ENCODE measurements at regions not wholly inside any gene's neighbourhood (a gene's known extent, or its start where the extent isn't known, plus 50 kb on each side); places are given as distances from the start of the nearest gene placed in this dataset.

GRCh38 chr20:60901831-60902230 lies 350.2 kb upstream of the CDH4 start:
- DNase-seq (ENCODE audit: low read depth in 3 of 3): no peak

GRCh38 chr20:60903325-60903971 lies 348.6 kb upstream of the CDH4 start:
- no peak for DNase-seq (ENCODE audit: low read depth in 3 of 3)

DNA sequence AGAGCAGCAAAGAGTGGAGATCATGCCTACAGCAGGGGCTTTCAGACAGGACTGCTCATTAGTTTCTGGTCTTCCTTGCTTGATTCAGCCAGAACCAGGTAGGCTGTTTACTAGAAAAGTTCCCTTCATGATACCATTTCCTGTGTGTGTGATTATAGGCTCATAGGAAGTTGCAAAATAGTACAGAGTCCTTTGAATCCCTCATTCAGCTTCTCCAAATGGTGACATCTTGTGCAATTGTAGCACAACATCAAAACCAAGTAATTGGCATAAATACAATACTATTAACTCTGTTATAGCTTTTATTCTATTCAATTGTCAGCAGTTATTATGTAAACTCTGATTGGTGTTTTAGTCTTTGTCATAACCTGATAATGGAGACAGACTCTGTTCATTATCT lies 347.3 kb upstream of the CDH4 start:
- no peak for DNase-seq (ENCODE audit: low read depth in 3 of 3)

DNA sequence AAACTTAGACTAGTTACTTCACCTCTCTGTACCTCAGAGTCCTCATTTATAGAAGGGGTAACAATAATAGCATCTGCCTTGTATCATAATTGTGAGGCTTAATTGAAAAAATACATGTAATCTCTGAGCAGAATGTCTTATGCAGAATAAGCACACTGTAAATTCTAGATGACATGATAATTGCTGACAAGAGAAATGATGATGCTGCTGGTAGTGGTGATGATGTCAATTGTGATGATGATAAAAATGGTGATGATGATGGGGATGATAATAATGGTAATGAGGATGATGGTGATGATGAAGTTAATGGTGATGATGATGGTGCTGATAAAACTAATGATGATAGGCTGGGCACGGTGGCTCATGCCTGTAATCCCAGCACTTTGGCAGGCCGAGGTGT lies 346.1 kb upstream of the CDH4 start:
- no peak for DNase-seq (ENCODE audit: low read depth in 3 of 3)

GRCh38 chr20:60906555-60906954 lies 345.5 kb upstream of the CDH4 start:
- no peak for DNase-seq (ENCODE audit: low read depth in 3 of 3)

DNA sequence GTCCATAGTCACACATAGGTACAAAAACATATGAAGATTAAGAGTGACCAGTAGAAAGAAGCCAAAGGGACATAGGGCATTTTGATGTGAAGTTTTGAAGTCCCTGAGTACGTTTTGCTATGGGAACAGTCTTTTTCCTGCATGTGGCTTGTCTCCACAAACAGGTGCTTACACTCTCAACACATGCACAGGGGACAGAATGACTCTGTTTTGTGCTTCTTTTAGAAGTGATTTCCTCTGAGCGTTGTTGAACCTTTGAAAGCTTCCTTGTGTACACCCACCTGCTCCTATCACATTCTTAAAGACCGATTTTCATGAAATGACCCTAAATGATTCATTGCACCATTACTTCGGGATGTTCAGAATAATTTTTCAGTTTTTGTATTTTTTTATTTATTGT lies 338.8 kb upstream of the CDH4 start:
- no peak for DNase-seq (ENCODE audit: low read depth in 3 of 3)

DNA sequence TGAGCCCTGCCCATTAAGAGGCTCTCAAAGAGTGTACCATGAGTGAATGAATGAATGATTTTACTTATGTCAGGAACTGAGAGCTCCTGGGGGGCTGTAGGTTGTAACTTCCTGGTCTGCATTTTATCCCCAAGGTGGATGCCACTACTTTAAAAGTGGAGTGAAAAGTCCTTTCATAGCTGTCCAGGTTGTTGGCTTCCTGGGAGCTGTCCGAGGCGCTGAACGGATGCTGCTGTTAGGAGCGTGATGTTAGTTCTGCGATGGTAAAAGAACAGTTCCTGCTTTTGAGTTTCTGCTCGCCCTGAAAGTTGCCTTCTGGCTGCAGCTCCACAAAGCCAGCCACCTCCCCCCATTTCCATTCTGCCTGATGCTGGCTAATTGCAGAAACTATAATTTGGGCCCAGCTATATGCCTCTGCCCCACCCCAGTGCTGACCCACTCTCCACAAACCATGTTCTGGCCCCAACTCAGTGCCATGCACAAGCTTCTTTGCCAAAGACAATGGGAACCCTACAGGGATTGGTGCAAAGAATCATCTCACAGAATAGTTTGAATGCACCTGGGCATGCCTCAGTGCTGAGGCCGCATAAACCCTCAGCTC lies 330.9 kb upstream of the CDH4 start:
- no peak for DNase-seq (ENCODE audit: low read depth in 3 of 3)

GRCh38 chr20:60926831-60927230 lies 325.2 kb upstream of the CDH4 start:
- no peak for DNase-seq (ENCODE audit: low read depth in 3 of 3)

- DNase-seq (ENCODE audit: low read depth in 3 of 3): no peak
Measured at GRCh38 chr20:60928341-60928740, 323.7 kb upstream of the CDH4 start.

GRCh38 chr20:60930023-60930790 lies 321.9 kb upstream of the CDH4 start:
- DNase-seq (ENCODE audit: low read depth in 3 of 3): no peak

- no peak for DNase-seq (ENCODE audit: low read depth in 3 of 3)
Measured at GRCh38 chr20:60931696-60932095, 320.4 kb upstream of the CDH4 start.

GRCh38 chr20:60934724-60935123 lies 317.3 kb upstream of the CDH4 start:
- DNase-seq (ENCODE audit: low read depth in 3 of 3): no peak

DNA sequence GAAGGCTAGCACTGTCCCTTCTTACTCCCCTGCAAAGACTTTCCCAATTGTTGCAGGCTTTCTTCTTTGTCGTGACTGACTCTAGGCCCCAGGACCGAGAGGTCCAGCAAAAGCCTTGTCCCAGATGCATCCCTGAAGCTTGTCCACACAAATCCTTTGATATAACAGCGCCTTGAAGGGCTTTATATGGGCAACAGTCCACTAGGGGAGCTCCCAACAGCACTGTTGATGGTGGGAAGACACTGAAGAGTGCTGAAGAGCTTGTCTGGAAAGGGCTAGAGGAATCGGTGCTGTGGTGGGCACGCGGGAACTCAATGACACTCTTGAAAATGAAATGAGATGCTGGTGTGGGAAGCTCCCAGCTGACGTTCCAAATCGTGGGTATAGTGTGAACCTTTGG lies 316.1 kb upstream of the CDH4 start:
- DNase-seq (ENCODE audit: low read depth in 3 of 3): no peak

DNA sequence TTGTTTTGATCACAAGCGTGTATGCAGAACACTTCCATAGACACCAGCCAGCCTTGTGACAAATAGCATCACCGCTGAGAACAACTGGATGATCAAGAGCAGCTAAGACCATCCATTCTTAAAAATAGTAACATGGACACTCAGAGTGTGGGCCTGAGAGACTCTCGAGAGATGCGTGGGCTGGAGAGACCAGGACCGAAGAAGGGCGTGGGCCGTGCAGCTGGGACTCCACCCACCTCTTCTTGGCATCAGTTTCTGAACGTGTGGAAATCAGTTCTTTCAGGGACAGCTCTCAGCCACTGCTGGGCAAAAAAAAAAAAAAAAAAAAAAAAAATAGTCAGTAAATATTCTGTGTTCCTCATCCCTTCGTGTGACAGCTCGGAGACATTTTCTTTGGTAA lies 314.5 kb upstream of the CDH4 start:
- no peak for DNase-seq (ENCODE audit: low read depth in 3 of 3)

GRCh38 chr20:60941379-60941778 lies 310.7 kb upstream of the CDH4 start:
- no peak for DNase-seq (ENCODE audit: low read depth in 3 of 3)

DNA sequence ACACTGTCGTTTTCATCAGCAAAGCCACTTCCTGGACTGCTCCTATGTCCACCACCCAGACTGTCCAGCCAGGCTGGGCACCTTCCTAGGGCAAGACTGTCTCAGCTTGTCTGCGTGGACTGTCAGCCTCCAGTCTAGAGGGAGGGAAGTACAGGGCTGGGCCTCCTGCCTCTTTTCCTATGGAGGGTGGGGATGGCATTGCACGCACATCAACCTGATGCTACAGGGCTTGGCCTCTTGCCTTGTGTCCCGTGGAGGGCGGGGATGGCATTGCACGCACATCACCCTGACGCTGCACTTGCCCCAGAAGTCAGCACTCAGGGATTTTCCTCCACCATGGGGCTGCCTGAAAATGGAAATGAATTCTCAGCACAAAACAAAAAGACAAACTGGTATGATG lies 304.2 kb upstream of the CDH4 start:
- no peak for DNase-seq (ENCODE audit: low read depth in 3 of 3)

DNA sequence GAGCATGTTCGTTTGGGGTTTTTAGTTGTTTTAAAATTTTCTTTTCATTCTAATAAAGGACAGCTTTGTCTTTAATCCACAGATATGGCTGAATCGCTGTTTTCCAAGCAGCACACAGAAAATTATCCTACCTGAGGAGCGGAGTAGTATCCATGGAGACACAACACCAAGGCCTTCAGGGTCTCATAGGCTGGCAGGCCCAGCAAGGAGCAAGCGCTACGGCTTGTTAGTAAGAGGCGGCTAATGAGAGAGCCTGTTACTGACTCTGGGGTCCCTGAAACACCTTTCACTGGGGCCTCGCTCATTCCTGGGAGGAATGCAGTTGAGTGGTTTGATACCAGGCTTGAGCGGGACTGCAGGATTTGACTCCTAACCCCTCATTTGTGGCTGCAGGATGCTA lies 303.8 kb upstream of the CDH4 start:
- no peak for DNase-seq (ENCODE audit: low read depth in 3 of 3)

DNA sequence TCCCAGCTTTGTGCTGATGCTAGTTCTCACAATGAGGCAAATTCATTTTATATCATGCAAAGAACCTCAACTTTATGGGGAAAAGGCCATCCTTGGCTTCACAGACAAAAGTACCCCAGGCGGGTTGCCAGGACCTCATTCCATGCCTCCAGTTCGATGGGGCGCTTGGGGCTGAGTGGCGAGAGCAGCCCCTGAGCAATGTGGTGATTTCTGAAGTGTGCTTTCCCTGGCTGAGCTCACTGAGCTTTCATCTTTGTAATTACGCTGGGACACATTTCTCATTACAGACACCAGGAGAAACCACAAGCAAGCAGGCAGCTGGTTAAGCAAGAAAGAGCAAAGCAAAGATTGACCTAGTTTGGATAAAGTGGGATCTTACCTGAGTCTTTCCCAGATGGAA lies 301.5 kb upstream of the CDH4 start:
- DNase-seq (ENCODE audit: low read depth in 3 of 3): no peak

DNA sequence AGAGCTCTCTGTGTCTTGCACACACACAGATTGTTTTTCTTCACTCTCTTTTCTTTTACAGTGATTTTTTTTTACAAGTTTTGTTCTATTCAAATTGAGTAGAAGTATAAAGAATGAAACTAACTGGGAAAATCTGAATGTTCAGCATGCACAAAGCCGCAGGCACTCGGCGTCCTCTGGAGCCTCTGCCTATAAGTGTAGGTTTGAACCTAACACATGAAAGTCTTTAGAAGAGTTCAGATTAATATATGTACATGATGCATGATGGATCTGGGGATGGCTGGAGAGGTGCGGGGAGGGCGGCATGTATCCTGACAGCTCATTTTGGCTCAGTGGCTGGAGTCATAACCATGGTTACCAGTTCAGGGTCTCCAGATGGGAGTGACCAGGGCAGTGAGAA lies 301.1 kb upstream of the CDH4 start:
- DNase-seq (ENCODE audit: low read depth in 3 of 3): no peak

DNA sequence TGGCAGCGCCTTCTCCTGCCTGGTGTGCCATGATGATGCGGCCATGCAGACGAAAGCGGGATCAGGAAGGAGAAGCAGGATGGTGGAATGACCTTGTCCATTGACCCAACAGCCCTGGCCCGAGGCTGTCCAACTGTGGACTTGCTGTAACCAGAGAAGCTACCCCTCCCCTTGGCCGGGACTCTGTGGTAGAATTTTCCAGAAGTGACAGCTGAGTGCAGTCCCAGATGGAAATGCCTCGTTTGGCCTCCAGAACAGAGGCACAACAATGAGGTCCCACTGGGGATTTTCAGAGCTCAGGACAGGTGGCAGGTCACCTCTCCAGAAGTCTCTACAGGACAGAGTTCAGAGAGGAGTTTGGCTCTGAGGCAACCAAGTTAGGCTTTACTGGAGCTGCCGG lies 299.2 kb upstream of the CDH4 start:
- no peak for DNase-seq (ENCODE audit: low read depth in 3 of 3)

DNA sequence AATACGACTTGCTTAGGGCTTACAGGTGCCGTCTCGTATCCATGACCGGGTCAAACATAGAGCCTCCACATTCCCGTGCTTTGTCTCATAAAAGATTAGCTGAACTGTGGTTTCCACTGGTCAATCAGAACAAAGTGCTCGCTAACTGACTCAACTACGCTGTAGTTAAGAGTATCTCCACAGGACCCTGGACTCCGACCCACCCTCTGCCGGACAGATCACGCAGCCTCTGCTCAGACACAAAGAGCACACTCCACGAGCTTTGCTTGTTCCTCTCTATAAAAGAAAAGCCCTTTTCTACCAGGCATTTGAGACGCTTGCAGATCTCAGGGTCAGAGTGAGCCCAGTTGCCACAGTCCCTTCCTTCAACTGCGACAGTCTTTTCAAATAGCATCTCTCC lies 298.7 kb upstream of the CDH4 start:
- no peak for DNase-seq (ENCODE audit: low read depth in 3 of 3)

- no peak for DNase-seq (ENCODE audit: low read depth in 3 of 3)
Measured at GRCh38 chr20:60955706-60956105, 296.4 kb upstream of the CDH4 start.

DNA sequence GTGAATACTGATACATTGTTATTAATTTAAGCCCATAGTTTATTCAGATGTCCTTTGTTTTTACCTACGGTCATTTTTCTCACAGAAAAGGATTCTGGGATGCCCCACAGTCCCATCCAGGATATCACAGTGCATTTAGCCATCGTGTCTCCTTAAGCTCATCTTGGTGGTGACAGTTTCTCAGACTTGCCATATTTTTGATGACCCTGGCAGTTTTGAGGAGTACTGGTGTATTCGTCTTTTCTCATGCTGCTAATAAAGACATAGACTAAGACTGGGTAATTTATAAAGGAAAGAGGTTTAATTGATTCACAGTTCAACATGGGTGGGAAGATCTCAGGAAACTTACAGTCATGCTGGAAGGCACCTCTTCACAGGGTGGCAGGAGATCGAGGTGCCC lies 295.9 kb upstream of the CDH4 start:
- DNase-seq (ENCODE audit: low read depth in 3 of 3): no peak
